Caki2 (cell line): ENCODE measurements at regions not wholly inside any gene's neighbourhood (a gene's known extent, or its start where the extent isn't known, plus 50 kb on each side); places are given as distances from the start of the nearest gene placed in this dataset.

Experiments
- DNase-seq: peaks from one replicate; pipeline ENCODE4 v3.0.0-alpha.2; 2015; ENCODE audit warnings: low read depth
- in situ Hi-C: cut with HindIII; loops from 2 replicates; pipeline ENCODE4 v1.10.0; 2016; ENCODE audit warnings: low sequenced_read_pairs, low pct_unique_long_range_greater_than_20kb, mixed read lengths

DNA sequence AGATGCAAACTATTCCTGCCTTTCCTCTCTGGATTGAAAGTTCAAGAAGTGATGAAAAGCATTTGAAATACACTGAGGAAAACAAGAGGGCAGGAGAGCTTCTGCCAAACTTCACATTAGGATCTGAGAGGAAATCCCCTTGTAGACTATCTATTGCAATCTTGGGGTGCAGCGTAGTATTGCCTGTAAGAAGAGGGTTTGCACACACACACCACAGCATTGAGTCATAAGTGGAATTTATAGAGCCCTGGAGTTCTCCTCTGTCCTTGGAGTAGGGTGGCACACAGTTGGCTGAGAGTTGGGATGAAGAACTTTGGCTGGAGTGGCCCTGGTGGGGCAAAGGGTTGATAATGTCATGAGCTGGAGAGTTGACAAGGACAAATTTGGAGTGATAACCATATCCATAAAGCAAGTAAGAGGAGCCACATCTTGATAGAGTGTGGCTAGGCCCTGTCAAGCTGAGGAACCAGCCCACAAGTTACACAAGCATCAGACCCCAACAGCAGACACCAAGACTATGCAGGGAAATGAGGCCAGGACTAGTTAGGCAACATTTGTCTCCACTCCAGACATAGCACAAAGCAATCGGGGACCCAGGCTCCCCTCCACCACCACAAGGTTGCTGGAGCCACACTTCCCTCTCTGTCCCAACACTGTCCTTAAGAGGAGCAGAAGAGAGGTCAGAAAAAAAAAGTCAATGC lies 520.9 kb downstream of the KLF5 start:
- in situ Hi-C loops = no loop called here
- no peak for DNase-seq

DNA sequence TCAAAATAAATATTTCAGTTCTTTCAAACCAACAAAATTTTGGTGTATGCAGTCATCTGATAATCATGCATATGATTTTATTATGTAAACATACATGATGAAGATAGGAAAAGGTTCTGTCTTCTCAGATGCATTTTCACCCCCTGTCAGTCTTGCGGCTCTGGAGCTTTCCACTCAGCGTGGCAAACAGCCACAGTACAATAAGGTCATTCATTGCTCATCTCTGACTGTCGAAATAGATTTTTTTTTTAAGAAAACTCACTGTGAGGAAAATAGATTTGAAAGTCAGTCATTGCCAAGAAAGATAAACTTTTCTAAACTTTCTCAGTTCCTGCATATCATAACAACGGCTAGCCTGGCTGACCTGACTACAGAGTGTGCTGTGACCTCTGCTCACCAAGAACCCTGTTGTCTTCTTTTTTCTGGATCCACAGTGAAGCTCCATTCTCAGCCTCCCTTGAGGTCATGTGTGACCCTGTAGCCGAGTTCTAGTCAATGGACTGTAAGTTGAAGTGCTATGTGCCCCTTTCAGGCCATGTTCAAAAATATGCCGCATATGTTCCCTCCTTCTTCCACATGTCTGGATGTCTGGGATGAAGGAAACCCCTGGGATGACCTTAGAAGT lies 519.6 kb downstream of the KLF5 start:
- no peak for DNase-seq
- in situ Hi-C loops = no loop called here

GRCh38 chr13:73576291-73576690 lies 517.5 kb downstream of the KLF5 start:
- DNase-seq = no peak
- in situ Hi-C loops = no loop called here

- no peak for DNase-seq
- in situ Hi-C loops = no loop called here
Measured at GRCh38 chr13:73572824-73573223, 514.0 kb downstream of the KLF5 start.

GRCh38 chr13:73571376-73571775 lies 512.6 kb downstream of the KLF5 start:
- in situ Hi-C loops = no loop called here
- no peak for DNase-seq

DNA sequence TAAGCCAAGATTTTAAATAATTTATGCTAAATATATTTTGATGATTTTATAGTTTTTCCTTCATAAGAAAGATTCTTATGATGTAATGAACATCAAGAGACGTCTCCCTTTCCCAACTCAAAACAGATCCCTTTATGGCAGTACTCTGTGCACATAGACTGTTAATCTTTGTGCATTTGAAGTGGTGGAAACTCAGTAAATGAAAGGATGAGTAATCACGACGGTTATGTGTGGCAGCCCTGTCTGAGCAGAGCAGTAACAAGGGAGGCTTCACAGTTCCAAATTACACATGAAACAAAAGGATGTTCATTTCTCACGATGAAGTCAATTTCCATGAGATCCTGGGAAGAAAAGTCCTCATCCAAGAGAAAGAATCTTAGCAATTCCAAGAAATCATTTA lies 498.1 kb downstream of the KLF5 start:
- no peak for DNase-seq
- in situ Hi-C loops = no loop called here

DNA sequence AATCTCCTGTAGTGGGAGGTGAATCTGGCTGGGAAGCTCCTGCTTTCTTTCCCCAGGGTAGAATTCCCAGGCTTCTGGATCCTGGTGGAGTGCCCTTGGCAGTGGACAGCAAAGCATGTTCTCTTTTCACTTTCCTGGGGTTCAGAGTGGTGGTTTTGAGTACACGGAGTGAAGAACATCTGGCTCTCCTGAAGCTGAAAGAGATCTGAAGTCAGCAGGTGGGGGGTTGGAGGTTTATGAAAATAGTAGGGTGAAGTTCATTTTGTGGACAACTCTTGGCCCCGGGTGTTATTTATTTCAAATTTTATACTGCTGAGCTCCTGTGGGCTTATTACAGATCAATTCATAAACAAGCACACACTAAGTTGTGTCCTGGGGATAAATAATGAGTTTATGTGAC lies 497.3 kb downstream of the KLF5 start:
- in situ Hi-C loops = no loop called here
- no peak for DNase-seq

DNA sequence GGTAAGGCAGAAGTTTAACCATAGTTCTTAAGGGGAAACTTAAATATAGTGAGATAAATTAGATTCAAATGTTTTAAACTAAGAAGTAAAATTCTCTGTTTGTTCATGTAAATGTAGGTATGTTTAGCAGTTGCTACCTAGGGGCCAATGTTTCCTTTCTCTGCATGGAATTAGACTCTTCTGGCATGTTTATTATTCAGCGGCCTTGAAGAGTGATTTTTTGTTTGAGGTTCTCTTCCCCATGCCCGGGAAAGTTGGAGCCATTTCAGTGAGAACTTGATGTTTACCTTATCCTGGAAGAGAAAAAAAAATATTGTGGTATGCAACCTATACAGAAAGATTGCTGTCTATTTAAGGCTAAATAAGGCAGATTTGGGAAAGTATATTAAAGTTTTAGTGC lies 492.9 kb downstream of the KLF5 start:
- DNase-seq = no peak
- in situ Hi-C loops = no loop called here

GRCh38 chr13:73549717-73550116 lies 490.9 kb downstream of the KLF5 start:
- DNase-seq = no peak
- in situ Hi-C loops = no loop called here

GRCh38 chr13:73548449-73548848 lies 489.6 kb downstream of the KLF5 start:
- no peak for DNase-seq
- in situ Hi-C loops = no loop called here

- DNase-seq = no peak
- in situ Hi-C loops = no loop called here
Measured at GRCh38 chr13:73547239-73547638, 488.4 kb downstream of the KLF5 start.

GRCh38 chr13:73544175-73544574 lies 485.4 kb downstream of the KLF5 start:
- in situ Hi-C loops = no loop called here
- no peak for DNase-seq

DNA sequence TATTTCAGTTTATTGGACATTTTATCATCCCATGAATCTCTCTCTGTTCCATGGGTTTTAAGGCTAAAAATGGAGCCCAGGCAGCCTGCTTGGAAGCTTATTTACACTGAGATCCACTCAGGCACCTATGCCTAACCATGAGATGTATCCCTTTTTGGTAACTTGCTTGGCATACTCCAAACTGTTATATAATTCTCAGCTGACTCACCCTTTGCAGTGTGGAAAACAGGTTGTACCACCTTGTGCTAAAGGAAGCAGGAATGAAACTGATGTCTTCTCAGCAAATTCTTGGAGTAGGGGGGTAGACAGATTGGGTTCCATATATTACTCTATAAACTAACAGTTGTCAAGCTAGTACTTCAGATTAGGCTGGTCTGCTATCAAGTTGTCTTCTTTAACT lies 483.6 kb downstream of the KLF5 start:
- no peak for DNase-seq
- in situ Hi-C loops = no loop called here

DNA sequence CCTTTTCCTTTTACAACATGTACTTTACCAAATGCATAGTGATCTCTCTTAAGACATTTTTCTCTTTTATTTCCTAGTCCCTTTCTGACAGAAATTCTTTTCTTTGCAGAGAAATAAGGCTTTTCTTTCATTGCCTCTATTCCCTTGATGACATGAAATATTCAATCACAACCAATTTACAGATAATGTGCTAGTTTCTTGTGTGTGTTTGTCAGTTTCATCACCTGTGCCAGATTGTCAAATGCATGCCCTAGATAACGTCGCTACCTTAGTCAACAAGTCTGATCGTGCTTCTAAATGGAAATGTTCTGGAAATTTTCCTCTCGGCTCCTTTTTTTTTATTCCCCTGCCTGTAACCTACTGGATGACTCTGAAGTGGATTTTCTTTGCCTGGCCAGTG lies 478.1 kb downstream of the KLF5 start:
- no peak for DNase-seq
- in situ Hi-C loops = no loop called here

DNA sequence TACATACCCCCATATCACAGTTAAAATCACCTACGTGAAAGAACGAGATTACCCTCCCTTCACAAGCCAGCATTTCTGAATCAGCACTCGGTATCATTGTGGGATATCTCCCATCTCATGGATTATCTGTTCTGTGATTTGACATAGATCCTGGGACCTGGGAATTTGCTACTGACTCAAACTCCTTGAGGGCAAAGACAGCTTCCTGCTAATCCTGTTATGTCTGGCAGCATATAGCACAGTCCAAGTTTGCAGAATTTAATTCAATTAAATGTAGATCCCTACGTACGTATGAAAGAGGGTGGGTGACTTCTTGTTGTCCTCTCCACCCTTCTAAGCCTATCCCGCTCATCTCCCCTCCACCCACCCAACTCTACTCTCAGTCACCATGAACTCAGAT lies 476.5 kb downstream of the KLF5 start:
- no peak for DNase-seq
- in situ Hi-C loops = no loop called here

DNA sequence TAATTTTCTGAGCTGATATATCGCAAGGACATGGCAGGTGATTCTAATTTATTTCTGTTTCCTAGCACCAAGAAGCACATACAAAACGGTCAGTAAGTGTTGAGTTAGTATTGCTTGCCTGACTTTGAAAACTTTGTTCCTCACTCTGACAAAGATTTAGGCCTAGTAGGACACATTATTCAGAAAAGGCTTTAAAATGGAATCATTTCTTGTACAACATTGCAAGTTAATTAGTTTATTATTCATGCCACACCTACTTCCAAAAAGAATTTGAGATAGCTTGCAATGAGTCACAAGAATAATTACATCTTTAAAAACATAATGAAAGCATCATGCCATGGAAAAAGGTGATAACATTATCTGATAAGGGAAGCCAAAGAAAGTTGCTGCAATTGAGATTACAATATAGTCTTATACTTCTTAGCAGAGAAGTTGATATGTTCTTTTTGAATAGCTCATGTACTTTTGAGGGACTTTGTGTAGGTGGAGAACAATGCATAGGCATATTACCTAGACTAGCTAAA lies 474.2 kb downstream of the KLF5 start:
- in situ Hi-C loops = no loop called here
- no peak for DNase-seq

GRCh38 chr13:73532582-73532981 lies 473.8 kb downstream of the KLF5 start:
- no peak for DNase-seq
- in situ Hi-C loops = no loop called here

- DNase-seq = no peak
- in situ Hi-C loops = no loop called here
Measured at GRCh38 chr13:73531014-73531413, 472.2 kb downstream of the KLF5 start.

- in situ Hi-C loops = no loop called here
- DNase-seq = no peak
Measured at GRCh38 chr13:73522937-73523336, 464.1 kb downstream of the KLF5 start.

DNA sequence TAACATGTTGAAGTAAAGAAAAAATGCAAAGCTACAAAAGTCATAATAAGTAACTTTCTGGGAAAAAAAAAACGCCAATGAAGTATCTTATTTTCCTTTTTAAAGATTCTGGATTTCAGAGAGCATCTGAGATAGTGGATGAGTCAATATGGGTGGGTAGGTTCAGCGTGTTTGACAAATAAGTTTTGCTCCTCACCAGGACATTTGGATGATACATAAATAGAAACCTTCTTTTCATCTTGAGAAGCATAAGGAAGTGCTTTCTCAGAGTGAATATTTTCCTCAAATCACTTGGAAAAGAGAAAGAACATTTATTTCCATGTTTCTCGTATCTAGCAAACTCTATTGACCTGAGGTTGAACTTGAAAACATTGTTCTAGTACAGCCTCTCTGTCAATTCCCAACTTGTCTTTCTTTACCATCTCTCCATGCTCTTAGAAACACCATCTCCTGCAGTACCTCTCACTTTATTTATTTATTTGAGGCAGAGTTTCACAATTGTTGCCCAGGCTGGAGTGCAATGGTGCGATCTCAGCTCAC lies 463.2 kb downstream of the KLF5 start:
- no peak for DNase-seq
- in situ Hi-C loops = no loop called here
